Adipocyte (in vitro differentiated cells): ENCODE measurements at regions not wholly inside any gene's neighbourhood (a gene's known extent, or its start where the extent isn't known, plus 50 kb on each side); places are given as distances from the start of the nearest gene placed in this dataset.

Source experiments
- DNase-seq: peaks from one replicate; pipeline ENCODE4 v3.0.0-alpha.2; 2015; ENCODE audit warnings: low read depth
- H3K27me3 ChIP-seq: replicated peaks from 2 replicates; pipeline ENCODE4 v1.7.0; 2013; ENCODE audit warnings: mild to moderate bottlenecking, low read length, moderate library complexity; ENCODE audit not compliant: control insufficient read depth, insufficient read depth
- H3K36me3 ChIP-seq: 2 replicates; pipeline ENCODE4 v1.7.0; 2013; ENCODE audit warnings: low read length, mild to moderate bottlenecking, moderate library complexity; ENCODE audit not compliant: control insufficient read depth, insufficient read depth, severe bottlenecking
- H3K4me1 ChIP-seq: 2 replicates; pipeline ENCODE4 v1.7.0; 2013; ENCODE audit warnings: mild to moderate bottlenecking, low read length, moderate library complexity; ENCODE audit not compliant: control insufficient read depth, insufficient read depth
- H3K4me3 ChIP-seq: 2 replicates; pipeline ENCODE4 v1.7.0; 2013; ENCODE audit warnings: mild to moderate bottlenecking, low read length, moderate library complexity
- H3K9ac ChIP-seq: 2 replicates; pipeline ENCODE4 v1.7.0; 2013; ENCODE audit warnings: mild to moderate bottlenecking, low read length, moderate library complexity
- H3K9me3 ChIP-seq: 2 replicates; pipeline ENCODE4 v1.7.0; 2013; ENCODE audit warnings: mild to moderate bottlenecking, low read length, moderate library complexity; ENCODE audit not compliant: control insufficient read depth

DNA sequence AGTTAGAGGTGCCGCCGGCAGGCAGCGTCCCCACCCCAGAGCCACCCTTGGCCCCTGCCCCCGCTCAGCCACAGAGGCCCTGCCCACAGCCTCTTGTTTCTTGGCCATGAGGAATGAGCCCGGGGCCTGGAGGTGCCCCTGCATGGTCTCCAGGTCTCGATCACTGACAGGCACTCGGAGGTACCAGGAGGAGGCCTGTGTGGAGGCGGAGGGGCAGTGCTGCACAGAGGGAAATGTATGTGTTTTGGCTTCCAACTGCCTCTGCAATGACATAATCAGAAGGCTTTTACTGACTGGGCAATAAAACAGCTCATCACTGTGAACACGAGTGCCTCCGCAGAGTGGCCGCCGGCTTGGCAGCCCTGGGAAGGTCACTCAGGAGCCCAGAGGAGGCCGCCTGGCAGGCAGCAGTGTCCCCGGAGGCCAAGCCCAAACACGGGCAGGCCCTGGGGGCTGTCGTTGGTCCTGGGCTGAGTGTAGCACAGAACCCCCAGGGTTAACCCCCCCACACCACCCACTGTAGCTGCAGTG, 61.1 kb upstream of the GATA5 start:
- Histone ChIP-seq H3K4me1 (no peaks in the 10 kb centered on the region), H3K27me3 (peaks cover 59% of the 10 kb centered on the region), H3K36me3 (no peaks in the 10 kb centered on the region), H3K4me3 (no peak overlapping the region), H3K9ac (no peak overlapping the region), H3K9me3 (no peaks in the 10 kb centered on the region)
- no peak for DNase-seq

GRCh38 chr20:62537649-62538292, 62.0 kb upstream of the GATA5 start:
- Histone ChIP-seq H3K36me3 (no peaks in the 10 kb centered on the region), H3K9ac (no peak overlapping the region), H3K27me3 (peaks cover 62% of the 10 kb centered on the region), H3K9me3 (peaks cover 3% of the 10 kb centered on the region), H3K4me1 (no peaks in the 10 kb centered on the region), H3K4me3 (no peak overlapping the region)
- no peak for DNase-seq

DNA sequence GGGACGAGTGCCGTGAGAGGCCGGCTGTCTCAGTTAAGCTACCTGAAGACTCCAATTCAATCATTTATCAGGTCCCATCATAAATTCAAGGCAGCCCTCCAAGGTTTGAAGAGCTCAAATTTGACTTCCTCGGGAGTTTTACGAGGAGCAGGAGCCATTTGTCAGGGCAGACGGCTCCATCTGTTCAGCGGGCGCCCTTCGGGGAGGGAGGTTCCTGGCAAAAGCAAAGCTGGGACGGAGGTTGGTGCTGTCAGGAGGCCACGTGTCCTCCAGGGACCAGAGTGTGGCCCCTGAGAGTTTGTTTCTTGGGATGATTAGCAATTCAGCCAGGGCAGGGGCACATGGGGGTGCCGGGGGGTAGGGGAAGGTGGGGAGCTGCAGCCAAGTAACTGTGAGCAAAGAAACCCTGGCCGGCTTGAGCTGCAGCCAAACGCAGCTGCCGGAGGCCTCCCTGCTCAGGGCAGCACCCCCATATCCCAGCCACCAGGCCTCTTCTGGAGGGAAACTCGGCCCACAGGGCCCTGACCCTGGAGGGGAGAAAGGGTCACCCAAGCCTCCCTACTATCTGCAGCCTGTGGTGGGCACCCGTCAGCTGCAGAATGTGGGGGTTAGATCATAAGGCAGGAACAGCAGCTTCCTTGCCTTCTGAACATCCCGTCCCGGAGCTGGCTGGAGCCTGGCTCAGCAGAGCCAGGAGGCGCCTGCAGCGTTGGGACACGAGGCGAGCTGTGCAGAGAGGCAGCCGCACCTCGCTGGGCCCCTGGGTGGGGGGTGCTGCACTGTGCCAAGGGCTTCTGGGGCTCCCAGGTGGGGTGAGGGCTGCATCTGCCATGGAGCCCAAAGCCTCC, 63.6 kb upstream of the GATA5 start:
- no peak overlapping the region for H3K9ac ChIP-seq
- peaks cover 67% of the 10 kb centered on the region for H3K27me3 ChIP-seq
- H3K4me1 ChIP-seq = no peaks in the 10 kb centered on the region
- no peak overlapping the region for H3K4me3 ChIP-seq
- H3K9me3 ChIP-seq = peaks cover 5% of the 10 kb centered on the region
- no peak for DNase-seq
- no peaks in the 10 kb centered on the region for H3K36me3 ChIP-seq

GRCh38 chr20:62540504-62540903, 64.7 kb upstream of the GATA5 start:
- Histone ChIP-seq H3K9me3 (peaks cover 10% of the 10 kb centered on the region), H3K27me3 (peaks cover 72% of the 10 kb centered on the region), H3K4me3 (no peak overlapping the region), H3K4me1 (no peaks in the 10 kb centered on the region), H3K36me3 (no peaks in the 10 kb centered on the region), H3K9ac (no peak overlapping the region)
- DNase-seq = no peak

- Histone ChIP-seq H3K4me3 (no peak overlapping the region), H3K36me3 (no peaks in the 10 kb centered on the region), H3K9me3 (peaks cover 10% of the 10 kb centered on the region), H3K27me3 (peaks cover 65% of the 10 kb centered on the region), H3K4me1 (no peaks in the 10 kb centered on the region), H3K9ac (no peak overlapping the region)
- no peak for DNase-seq
These were observed 67.1 kb upstream of the GATA5 start for GRCh38 chr20:62542862-62543261.

DNA sequence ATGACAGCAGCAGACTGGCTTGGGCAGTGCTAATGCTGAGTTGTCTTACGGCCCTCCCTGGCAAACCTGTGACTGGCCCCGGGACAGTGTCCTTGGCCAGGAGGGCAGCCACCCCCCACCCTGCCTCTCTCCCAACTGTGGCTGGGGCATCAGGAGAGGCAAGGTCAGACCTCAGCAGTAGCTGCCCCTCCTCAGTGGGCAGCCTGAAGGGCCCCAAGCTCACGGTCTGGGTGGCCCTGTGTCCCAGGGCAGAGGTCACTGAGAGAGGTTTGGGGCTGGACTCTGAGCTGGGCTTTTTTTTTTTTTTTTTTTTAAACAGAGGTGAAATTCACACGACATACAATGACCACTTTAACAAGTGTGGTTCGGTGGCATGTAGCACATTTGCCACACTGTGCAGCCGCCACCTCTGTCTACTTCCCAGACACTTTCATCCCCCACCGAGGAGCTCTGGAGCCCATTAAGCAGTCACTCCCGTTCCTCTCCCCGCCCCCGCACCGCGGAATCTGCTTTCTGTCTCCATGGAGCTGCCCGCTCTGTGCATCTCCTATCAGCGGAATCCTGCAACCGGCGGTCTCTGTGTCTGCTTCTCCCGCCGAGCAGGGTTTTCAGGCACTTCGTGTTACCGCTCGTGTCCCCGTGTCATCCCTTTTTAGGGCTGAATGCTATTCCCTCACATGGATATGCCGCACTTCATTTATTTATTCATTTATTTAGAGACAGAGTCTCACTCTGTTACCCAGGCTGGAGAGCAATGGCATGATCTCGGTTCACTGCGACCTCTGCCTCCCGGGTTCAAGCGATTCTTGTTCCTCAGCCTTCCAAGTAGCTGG, 67.9 kb upstream of the GATA5 start:
- Histone ChIP-seq H3K9me3 (peaks cover 10% of the 10 kb centered on the region), H3K27me3 (peaks cover 65% of the 10 kb centered on the region)
- DNase-seq = no peak

DNA sequence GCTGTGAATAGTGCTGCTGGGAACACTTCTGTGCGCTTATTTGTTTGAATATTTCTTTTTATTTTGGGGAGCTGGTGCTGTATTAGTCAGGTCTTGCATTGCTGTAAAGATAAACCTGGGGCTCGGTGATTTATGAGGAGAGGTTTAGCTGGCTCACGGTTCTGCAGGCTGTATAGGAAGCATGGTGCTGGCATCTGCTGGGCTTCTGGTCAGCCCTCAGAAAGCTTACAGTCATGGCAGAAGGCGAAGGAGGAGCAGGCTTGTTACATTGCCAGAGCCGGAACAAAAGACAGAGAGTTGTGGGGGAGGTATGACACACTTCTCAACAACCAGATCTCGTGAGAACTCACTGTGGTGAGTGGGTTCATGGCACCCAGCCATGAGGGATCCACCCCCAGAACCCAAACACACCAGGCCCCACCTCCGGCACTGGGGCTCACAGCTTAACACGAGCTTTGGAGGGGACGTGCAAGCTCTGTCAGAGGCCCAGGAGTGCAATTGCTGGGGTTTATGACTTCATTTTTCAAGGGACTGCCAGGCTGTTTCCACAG, 68.8 kb upstream of the GATA5 start:
- Histone ChIP-seq H3K27me3 (peaks cover 67% of the 10 kb centered on the region), H3K9ac (no peak overlapping the region), H3K4me3 (no peak overlapping the region), H3K9me3 (peaks cover 10% of the 10 kb centered on the region), H3K4me1 (no peaks in the 10 kb centered on the region), H3K36me3 (no peaks in the 10 kb centered on the region)
- DNase-seq = no peak

More for the DNA sequence above, 67.9 kb upstream of the GATA5 start:
- no peaks in the 10 kb centered on the region for H3K36me3 ChIP-seq
- no peaks in the 10 kb centered on the region for H3K4me1 ChIP-seq
- no peak overlapping the region for H3K4me3 ChIP-seq
- no peak overlapping the region for H3K9ac ChIP-seq

GRCh38 chr20:62545271-62545670, 69.5 kb upstream of the GATA5 start:
- Histone ChIP-seq H3K9me3 (peaks cover 10% of the 10 kb centered on the region), H3K9ac (no peak overlapping the region), H3K27me3 (peaks cover 60% of the 10 kb centered on the region), H3K4me1 (no peaks in the 10 kb centered on the region), H3K4me3 (no peak overlapping the region), H3K36me3 (no peaks in the 10 kb centered on the region)
- DNase-seq = no peak

GRCh38 chr20:62545901-62546525, 70.2 kb upstream of the GATA5 start:
- H3K9ac ChIP-seq = no peak overlapping the region
- H3K4me1 ChIP-seq = no peaks in the 10 kb centered on the region
- DNase-seq = no peak
- no peak overlapping the region for H3K4me3 ChIP-seq
- peaks cover 10% of the 10 kb centered on the region for H3K9me3 ChIP-seq
- H3K36me3 ChIP-seq = no peaks in the 10 kb centered on the region
- H3K27me3 ChIP-seq = peaks cover 53% of the 10 kb centered on the region

DNA sequence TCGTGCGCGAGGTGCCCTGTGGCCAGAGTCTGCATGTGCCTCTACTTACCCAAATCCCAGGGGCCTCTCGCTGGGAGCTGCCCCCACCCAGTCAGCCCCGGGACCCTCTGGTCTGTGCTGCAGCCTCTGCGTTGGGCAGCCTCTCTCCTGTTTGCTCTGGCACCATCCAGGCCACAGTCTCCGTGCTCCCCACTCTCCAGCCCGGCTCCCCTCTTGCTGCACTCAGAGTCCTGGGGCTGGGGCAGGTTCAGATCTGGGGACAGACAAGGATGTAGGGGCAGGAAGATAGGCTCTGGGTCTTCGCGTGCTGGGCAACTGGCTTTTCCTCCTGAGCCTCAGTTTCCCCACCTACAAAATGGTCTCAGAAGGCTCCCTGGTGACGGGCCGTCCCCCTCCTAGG, 70.8 kb upstream of the GATA5 start:
- Histone ChIP-seq H3K4me3 (no peak overlapping the region), H3K9ac (no peak overlapping the region), H3K4me1 (no peaks in the 10 kb centered on the region), H3K9me3 (peaks cover 10% of the 10 kb centered on the region), H3K36me3 (no peaks in the 10 kb centered on the region), H3K27me3 (peaks cover 47% of the 10 kb centered on the region)
- DNase-seq = no peak
